HFF-Myc (cell line): ENCODE measurements at regions not wholly inside any gene's neighbourhood (a gene's known extent, or its start where the extent isn't known, plus 50 kb on each side); places are given as distances from the start of the nearest gene placed in this dataset.

Experiments
- DNase-seq: peaks from one replicate; pipeline ENCODE4 v3.0.0-alpha.2; 2011; ENCODE audit warnings: low read depth; ENCODE audit errors: extremely low read depth
- H3K4me3 ChIP-seq: replicated peaks from 2 replicates; pipeline ENCODE4 v1.5.1; 2011; ENCODE audit warnings: low read depth, mild to moderate bottlenecking, control low read depth, low read length
- TF ChIP-seq, protein P1 (sequence below): IDR thresholded peaks from 2 replicates; pipeline ENCODE4 v1.5.1; 2012; ENCODE audit warnings: mild to moderate bottlenecking, low read depth, low read length, control low read depth; ENCODE audit errors: missing control alignments

DNA sequence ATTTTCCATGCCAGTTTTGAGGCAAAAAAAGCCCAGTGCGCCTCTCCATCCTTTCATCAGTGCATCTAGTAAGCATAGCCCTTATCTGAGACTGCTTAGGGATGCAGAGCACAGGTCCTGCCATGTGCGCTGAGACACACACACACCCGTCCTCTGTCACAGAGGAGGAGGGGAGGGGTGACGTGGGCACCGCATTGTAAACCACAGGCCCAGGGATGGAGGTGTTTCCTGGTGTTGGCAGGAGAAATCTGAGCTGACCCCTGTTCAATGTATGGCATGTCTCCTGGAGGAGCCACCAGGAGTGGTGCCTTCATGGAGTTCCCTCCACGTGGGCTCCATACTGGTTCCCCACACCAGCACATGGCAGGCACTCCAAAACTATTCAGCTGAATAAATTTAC is 65.8 kb upstream of the HELT start:
- H3K4me3 ChIP-seq, result no peak overlapping the region
- no peak for DNase-seq
- TF ChIP-seq, protein P1, sequence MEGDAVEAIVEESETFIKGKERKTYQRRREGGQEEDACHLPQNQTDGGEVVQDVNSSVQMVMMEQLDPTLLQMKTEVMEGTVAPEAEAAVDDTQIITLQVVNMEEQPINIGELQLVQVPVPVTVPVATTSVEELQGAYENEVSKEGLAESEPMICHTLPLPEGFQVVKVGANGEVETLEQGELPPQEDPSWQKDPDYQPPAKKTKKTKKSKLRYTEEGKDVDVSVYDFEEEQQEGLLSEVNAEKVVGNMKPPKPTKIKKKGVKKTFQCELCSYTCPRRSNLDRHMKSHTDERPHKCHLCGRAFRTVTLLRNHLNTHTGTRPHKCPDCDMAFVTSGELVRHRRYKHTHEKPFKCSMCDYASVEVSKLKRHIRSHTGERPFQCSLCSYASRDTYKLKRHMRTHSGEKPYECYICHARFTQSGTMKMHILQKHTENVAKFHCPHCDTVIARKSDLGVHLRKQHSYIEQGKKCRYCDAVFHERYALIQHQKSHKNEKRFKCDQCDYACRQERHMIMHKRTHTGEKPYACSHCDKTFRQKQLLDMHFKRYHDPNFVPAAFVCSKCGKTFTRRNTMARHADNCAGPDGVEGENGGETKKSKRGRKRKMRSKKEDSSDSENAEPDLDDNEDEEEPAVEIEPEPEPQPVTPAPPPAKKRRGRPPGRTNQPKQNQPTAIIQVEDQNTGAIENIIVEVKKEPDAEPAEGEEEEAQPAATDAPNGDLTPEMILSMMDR, result no peak

DNA sequence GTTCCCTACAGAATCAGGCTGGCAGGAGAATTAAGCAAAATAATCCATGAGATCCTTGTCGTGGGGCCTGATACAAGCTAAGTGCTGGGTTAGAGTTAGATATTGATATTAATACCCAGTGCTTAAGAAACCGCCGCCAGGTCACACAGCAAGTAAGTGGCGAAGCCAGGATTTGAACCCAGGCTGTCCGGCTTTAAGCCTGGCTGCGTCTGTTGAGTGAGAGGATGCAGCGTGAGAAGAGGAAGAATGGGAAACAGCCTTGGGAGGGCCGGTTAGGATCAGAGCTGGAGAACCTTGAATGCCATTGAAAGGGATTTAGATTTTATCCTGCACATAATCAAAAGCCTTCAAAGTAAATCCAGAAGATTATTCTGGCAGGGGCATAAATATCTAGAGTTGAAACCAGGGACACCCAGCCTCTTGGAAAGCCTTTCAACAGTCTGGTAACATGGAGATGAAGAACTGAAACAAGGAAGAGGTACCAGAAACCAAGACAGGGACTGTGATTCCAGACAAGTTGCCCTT is 64.8 kb upstream of the HELT start:
- TF ChIP-seq, protein P1, result no peak
- no peak overlapping the region for H3K4me3 ChIP-seq
- DNase-seq, result no peak

DNA sequence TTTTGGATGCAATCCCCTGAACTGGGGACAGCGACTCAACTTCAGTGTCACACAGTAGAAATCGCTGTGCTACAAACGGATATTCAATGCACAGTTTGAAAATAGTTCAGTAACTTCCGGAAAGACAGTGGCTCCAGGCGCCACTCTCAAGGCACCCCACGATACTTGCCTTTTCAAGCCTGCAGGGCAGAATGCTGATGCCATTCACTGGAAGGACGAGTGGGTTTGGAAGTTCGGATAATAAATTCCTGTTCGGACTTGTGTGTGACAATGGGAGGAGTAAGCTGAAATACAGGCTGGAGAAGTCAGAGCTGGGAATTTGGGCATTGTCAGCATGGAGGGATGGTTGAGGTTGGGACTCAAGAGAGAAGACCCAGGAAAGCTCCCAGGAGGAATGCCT is 64.3 kb upstream of the HELT start:
- DNase-seq, result no peak
- TF ChIP-seq, protein P1, result no peak

DNA sequence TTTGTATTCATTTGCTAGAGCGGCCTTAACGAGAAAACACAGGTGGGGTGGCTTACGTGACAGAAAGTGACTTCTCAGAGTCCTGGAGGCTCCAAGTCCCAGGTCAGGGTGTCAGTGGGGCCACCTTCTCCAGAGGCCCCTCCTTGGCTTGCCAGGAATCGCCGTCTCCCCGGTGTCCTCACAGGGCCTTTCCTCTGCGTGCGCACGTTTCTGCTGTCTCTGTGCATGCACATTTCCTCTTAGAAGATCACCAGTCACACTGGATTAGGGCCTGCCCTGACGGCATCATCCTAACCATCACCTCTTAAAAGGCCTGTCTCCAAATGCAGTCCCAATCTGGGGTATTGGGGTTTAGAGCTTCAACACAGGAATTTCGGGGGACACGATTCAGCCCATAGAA is 63.8 kb upstream of the HELT start:
- H3K4me3 ChIP-seq, result no peak overlapping the region
- DNase-seq, result no peak
- TF ChIP-seq, protein P1, result no peak

More for the DNA sequence above, 64.3 kb upstream of the HELT start:
- no peak overlapping the region for H3K4me3 ChIP-seq

DNA sequence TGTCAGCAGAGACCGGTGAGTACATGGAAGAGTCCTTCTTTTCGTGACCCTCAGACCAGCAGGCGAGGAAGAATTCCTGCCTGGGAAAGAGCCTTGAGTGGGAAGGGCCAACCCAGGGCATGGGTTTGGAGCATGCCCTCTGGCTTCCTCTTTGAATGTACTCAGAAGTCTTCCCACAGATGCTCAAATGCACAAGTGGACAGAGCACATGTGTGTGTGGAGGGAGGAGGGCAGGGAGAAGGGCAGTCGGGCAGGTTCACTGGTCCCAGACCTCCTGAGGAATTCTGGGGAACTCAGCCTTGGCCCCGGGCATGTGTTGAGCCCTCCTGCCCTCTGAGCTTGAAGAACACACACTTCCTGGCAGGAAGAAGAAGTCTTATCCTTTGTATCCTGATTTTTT is 63.2 kb upstream of the HELT start:
- H3K4me3 ChIP-seq, result no peak overlapping the region
- TF ChIP-seq, protein P1, result no peak
- no peak for DNase-seq

- no peak for DNase-seq
- H3K4me3 ChIP-seq, result no peak overlapping the region
- TF ChIP-seq, protein P1, result no peak
Observed at GRCh38 chr4:184955636-184956035, 62.7 kb upstream of the HELT start.

DNA sequence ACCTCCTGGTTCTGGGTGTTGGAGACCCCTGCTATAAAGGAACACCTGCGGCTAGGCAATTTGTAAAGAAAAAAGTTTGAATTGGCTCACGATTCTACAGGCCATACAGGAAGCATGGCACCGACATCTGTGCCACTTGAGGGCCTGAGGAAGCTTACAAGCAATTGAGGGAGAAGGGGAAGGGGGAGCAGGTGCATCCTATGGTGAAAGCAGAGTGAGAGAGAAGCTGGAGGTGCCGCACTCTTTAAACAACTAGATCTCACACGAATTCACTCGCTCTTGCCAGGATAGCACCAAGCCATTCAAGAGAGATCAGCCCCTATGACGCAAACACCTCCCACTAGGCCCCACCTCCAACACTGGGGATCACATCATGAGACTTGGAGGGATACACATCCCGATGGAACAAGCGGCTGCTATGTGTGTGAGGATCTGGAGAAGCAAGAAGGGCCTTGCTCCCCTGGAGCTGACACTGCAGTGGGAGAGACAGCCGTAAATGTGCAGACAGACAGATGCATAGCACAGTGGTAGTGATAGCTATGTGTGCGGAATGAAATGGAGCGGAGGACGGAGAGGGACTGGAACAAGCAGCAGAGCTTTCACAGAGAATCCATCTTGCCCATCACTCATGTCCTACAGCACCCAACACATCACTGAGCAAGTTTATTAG is 60.7 kb upstream of the HELT start:
- TF ChIP-seq, protein P1, result no peak
- no peak for DNase-seq

More for the DNA sequence above, 60.7 kb upstream of the HELT start:
- no peak overlapping the region for H3K4me3 ChIP-seq
